Mammary epithelial cell (primary cell): ENCODE measurements at regions not wholly inside any gene's neighbourhood (a gene's known extent, or its start where the extent isn't known, plus 50 kb on each side); places are given as distances from the start of the nearest gene placed in this dataset.

ENCODE experiments used
- EZH2 ChIP-seq: IDR thresholded peaks from 2 replicates; pipeline ENCODE4 v1.6.1; 2012; ENCODE audit warnings: low read length, inconsistent platforms, borderline replicate concordance
- TF ChIP-seq, protein P1 (sequence below), 2 donors: IDR thresholded peaks in 1 of 2; conservative IDR thresholded peaks in 1 of 2; 2 replicates each; pipeline ENCODE4 v1.5.1; 2011 to 2012; ENCODE audit warnings: inconsistent platforms in 2 of 2, low read length in 2 of 2, mild to moderate bottlenecking in 2 of 2, control low read depth in 1 of 2, low read depth in 1 of 2; ENCODE audit not compliant: insufficient read depth in 1 of 2; ENCODE audit errors: extremely low read depth in 1 of 2

DNA sequence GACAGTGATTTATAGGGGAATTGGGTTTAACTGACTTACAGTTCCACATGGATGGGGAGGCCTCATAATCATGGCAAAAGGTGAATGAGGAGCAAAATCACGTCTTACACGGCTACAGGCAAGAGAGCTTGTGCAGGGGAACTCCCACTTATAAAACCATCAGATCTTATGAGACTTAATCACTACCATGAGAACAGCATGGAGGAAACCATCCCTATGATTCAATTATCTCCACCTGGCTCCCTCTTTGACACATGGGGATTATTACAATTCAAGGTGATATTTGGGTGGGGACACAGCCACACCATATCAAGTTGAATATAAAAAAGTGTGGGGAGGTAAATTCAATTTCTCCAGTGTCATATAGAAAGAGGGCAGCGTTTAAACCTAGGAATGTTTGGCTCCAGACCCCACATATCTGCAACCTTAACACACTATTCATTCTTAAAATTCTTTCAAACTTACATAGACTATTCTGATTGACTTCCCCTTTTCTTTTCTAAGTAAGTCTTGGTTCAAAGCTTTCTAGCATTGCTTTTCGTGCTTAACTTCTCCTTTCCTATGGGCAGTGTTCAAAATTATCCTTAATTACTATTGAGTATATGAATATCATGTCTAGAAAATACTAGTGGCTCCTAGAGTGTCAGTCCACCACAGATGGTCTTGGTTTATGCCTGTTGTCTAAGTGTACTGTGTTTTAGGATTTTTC lies 446.7 kb upstream of the GBE1 start:
- TF ChIP-seq, protein P1, sequence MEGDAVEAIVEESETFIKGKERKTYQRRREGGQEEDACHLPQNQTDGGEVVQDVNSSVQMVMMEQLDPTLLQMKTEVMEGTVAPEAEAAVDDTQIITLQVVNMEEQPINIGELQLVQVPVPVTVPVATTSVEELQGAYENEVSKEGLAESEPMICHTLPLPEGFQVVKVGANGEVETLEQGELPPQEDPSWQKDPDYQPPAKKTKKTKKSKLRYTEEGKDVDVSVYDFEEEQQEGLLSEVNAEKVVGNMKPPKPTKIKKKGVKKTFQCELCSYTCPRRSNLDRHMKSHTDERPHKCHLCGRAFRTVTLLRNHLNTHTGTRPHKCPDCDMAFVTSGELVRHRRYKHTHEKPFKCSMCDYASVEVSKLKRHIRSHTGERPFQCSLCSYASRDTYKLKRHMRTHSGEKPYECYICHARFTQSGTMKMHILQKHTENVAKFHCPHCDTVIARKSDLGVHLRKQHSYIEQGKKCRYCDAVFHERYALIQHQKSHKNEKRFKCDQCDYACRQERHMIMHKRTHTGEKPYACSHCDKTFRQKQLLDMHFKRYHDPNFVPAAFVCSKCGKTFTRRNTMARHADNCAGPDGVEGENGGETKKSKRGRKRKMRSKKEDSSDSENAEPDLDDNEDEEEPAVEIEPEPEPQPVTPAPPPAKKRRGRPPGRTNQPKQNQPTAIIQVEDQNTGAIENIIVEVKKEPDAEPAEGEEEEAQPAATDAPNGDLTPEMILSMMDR (conservative IDR thresholded peaks at IDR 0.05 in 1 of 2, IDR thresholded peaks at IDR 0.05 in 1 of 2; ENCODE audit: extremely low read depth in 1 of 2, insufficient read depth in 1 of 2, low read depth in 1 of 2, low read length in 2 of 2) = no peak
- no peak for TF ChIP-seq EZH2
